BJ (cell line): ENCODE measurements at regions not wholly inside any gene's neighbourhood (a gene's known extent, or its start where the extent isn't known, plus 50 kb on each side); places are given as distances from the start of the nearest gene placed in this dataset. TPM values are rescaled to one million over a fixed set of nuclear protein-coding genes. Genes with fewer than 3 reads are reported as not detected.

Source experiments
- CTCF ChIA-PET: fragments of 350-600 bp; formaldehyde crosslinking; extraction: SDS; loops from one replicate; lab custom pipeline; 2021; ENCODE audit warnings: antibody characterized with exemption, inconsistent platforms; lab: Yijun Ruan, JAX
- POLR2A ChIA-PET: fragments of 300-600 bp; sonication (Branson Sonifier 250); formaldehyde crosslinking; extraction: SDS; loops from one replicate; lab custom pipeline; 2021; ENCODE audit warnings: antibody characterized with exemption; lab: Charles Lee
- DNase-seq: peaks from one replicate; pipeline ENCODE4 v3.0.0-alpha.2; 2011; ENCODE audit warnings: low read depth
- H3K27me3 ChIP-seq: 2 replicates; pipeline ENCODE4 v1.6.0; 2011; ENCODE audit warnings: low read length; ENCODE audit not compliant: control insufficient read depth, insufficient read depth
- H3K36me3 ChIP-seq: 2 replicates; pipeline ENCODE4 v1.5.1; 2011; ENCODE audit warnings: low read length; ENCODE audit not compliant: control insufficient read depth, insufficient read depth
- H3K4me3 ChIP-seq: 2 replicates; pipeline ENCODE4 v1.5.1; 2011; ENCODE audit warnings: low read depth, mild to moderate bottlenecking, control low read depth, low read length
- CTCF ChIP-seq: IDR thresholded peaks from 2 replicates; pipeline ENCODE4 v1.5.1; 2011; ENCODE audit warnings: low read depth, mild to moderate bottlenecking, control low read depth, inconsistent platforms, low read length, moderate library complexity; ENCODE audit not compliant: insufficient read depth
- small RNA-seq: library from RNA; depleted of rRNA; stranded (forward); fragments of <200 nt; gene quantifications from one replicate; pipeline ENCODE3, GENCODE V24; 2012; ENCODE audit warnings: low replicate concordance, low read depth; ENCODE audit not compliant: insufficient read length

GRCh38 chr11:43243927-43244326 is 67.9 kb upstream of the API5 start:
- no peak for TF ChIP-seq CTCF
- ChIA-PET POLR2A (no interaction called here), CTCF (no interaction called here)
- Histone ChIP-seq H3K36me3 (no peaks in the 10 kb centered on the region), H3K4me3 (no peak overlapping the region), H3K27me3 (no peaks in the 10 kb centered on the region)
- DNase-seq = no peak

GRCh38 chr11:43245466-43245865 is 66.3 kb upstream of the API5 start:
- Histone ChIP-seq H3K4me3 (no peak overlapping the region), H3K36me3 (no peaks in the 10 kb centered on the region), H3K27me3 (no peaks in the 10 kb centered on the region)
- DNase-seq = no peak
- CTCF ChIA-PET = interaction anchor here (1.7 kb wide), 1 partner anchor 37 kb away, joined by 6 read pairs; no protein-coding TSS in a partner anchor
- TF ChIP-seq CTCF = no peak
- POLR2A ChIA-PET = no interaction called here

GRCh38 chr11:43250309-43250708 is 61.5 kb upstream of the API5 start:
- TF ChIP-seq CTCF = no peak
- Histone ChIP-seq H3K36me3 (no peaks in the 10 kb centered on the region), H3K27me3 (no peaks in the 10 kb centered on the region), H3K4me3 (no peak overlapping the region)
- CTCF ChIA-PET = no interaction called here
- POLR2A ChIA-PET = no interaction called here
- no peak for DNase-seq

GRCh38 chr11:43261775-43262174 is 50.0 kb upstream of the API5 start:
- Histone ChIP-seq H3K36me3 (no peaks in the 10 kb centered on the region), H3K4me3 (no peak overlapping the region), H3K27me3 (no peaks in the 10 kb centered on the region)
- no peak for TF ChIP-seq CTCF
- ChIA-PET CTCF (interaction anchor here (1.3 kb wide), 1 partner anchor 17 kb away, joined by 3 read pairs; no protein-coding TSS in a partner anchor), POLR2A (no interaction called here)
- no peak for DNase-seq

Small RNA genes in the stretch of these regions (small RNA-seq; reads per million reads assigned to genes)
- gene AC021006.3 (not detected), gene AC109810.1 (not detected)
